Right renal cortex interstitium (tissue), 3 donors: ENCODE measurements at regions not wholly inside any gene's neighbourhood (a gene's known extent, or its start where the extent isn't known, plus 50 kb on each side); places are given as distances from the start of the nearest gene placed in this dataset.

Experiments
- DNase-seq, 3 donors: peaks; one replicate each; pipeline ENCODE4 v3.0.0-alpha.2; 2013; ENCODE audit warnings: low read depth in 3 of 3, low spot score in 2 of 3

- DNase-seq: no peak
Measured at GRCh38 chr7:47643716-47644400, 61.9 kb upstream of the TNS3 start.

GRCh38 chr7:47640265-47640664 is 58.4 kb upstream of the TNS3 start:
- no peak for DNase-seq

GRCh38 chr7:47639495-47640110 is 57.7 kb upstream of the TNS3 start:
- no peak for DNase-seq

- no peak for DNase-seq
Measured at GRCh38 chr7:47638679-47639315, 56.9 kb upstream of the TNS3 start.

- no peak for DNase-seq
Measured at GRCh38 chr7:47636433-47637175, 54.7 kb upstream of the TNS3 start.

- DNase-seq: no peak
Measured at GRCh38 chr7:47636081-47636432, 54.1 kb upstream of the TNS3 start.

- DNase-seq: no peak
Measured at GRCh38 chr7:47635091-47636080, 53.5 kb upstream of the TNS3 start.

GRCh38 chr7:47634273-47634672 is 52.4 kb upstream of the TNS3 start:
- DNase-seq: no peak

- no peak for DNase-seq
Measured at GRCh38 chr7:47633134-47633533, 51.2 kb upstream of the TNS3 start.
